ENCODE measurements at regions not wholly inside any gene's neighbourhood (a gene's known extent, or its start where the extent isn't known, plus 50 kb on each side); places are given as distances from the start of the nearest gene placed in this dataset.

DNA sequence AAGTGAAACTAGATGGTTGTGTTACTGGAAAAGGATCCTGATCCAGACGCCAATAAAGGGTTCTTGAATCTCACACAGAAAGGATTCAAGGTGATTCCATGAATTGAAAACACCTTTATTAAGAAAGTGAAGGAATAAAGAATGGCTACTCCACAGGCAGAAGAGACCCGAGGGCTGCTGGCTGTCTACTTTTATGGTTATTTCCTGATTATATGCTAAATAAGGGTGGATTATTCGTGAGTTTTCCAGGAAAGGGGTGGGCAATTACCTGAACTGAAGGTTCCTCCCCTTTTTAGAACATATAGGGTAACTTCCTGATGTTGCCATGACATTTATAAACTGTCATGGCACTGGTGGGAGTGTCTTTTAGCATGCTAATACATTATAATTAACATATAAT is 50.9 kb upstream of the WARS2 start:
- no CpG with 5 or more reads among the region's 3 CpGs for whole genome bisulfite sequencing (ENCODE audit: insufficient coverage)
- peaks cover 3 to 23% (median 17%) of the 10 kb centered on the region in 3 donors for H3K9me3 Mint-ChIP-seq
- Histone ChIP-seq H3K9me3 (no peaks in the 10 kb centered on the region), H3K4me3 (ENCODE audit: control insufficient read depth in 1 of 2, extremely low read depth in 1 of 2, low read length in 1 of 2) (no peak overlapping the region), H3K27ac (ENCODE audit: low read length) (no peak overlapping the region), H3K36me3 (ENCODE audit: control insufficient read depth in 2 of 2, extremely low read depth in 1 of 2, insufficient read depth in 1 of 2, low read length in 1 of 2) (no peaks in the 10 kb centered on the region), H3K27me3 (replicated peaks in 1 of 2; ENCODE audit: control insufficient read depth in 2 of 2, extremely low read depth in 1 of 2, insufficient read depth in 2 of 2, low read length in 1 of 2) (no peaks in the 10 kb centered on the region), H3K4me1 (ENCODE audit: control insufficient read depth in 1 of 2, extremely low read depth in 1 of 2, insufficient read depth in 2 of 2, low read length in 2 of 2) (no peaks in the 10 kb centered on the region)
- ChIA-PET CTCF (no interaction called here), POLR2A (no interaction called here)
- H3K4me1 Mint-ChIP-seq: no peaks in the 10 kb centered on the region
- DNase-seq (no peak), ATAC-seq (replicated peaks in 1 of 4) (no peak)
- H3K27ac Mint-ChIP-seq: no peak overlapping the region
- no peaks in the 10 kb centered on the region for H3K27me3 Mint-ChIP-seq
- H3K4me3 Mint-ChIP-seq: no peak overlapping the region
- H3K36me3 Mint-ChIP-seq: peaks cover 63% of the 10 kb centered on the region

DNA sequence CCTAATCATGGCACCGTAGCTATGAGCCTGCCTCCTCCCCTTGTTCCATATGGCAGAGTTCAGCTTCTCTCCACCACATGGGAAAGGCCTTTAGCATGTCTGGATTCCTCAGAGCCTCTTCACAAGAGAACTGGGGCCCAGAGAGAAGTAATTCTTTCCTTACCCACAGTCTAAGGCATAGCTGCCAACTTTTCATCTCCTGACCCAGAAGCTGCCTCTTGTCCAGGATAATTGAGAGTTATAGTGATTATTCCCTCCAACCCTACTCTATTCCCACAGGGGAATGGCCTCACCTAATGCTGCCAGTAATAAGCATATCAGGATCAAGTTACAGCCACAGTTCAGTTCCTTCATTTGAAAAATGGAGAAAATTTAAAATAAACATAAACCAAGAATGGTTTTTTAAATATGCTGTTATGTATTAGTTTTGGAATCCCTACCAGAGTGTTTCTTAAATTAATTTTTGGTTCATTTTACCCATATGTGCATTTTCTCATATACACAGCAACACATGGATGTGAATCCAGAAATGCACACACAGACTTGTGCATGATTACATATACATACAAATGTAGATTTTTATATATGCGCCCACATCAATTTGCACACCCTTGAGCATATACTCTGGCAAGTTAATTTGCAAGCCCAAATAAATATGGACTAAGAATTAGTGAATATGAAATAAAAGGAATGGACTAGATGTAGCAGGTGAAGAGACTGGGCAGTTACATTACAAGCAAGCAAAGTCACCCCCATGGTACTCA is 63.9 kb upstream of the WARS2 start:
- H3K36me3 ChIP-seq (ENCODE audit: control insufficient read depth in 2 of 2, extremely low read depth in 1 of 2, insufficient read depth in 1 of 2, low read length in 1 of 2): no peaks in the 10 kb centered on the region
- H3K4me3 ChIP-seq (ENCODE audit: control insufficient read depth in 1 of 2, extremely low read depth in 1 of 2, low read length in 1 of 2): no peak overlapping the region
- no peak overlapping the region for H3K27ac Mint-ChIP-seq
- H3K4me1 ChIP-seq (ENCODE audit: control insufficient read depth in 1 of 2, extremely low read depth in 1 of 2, insufficient read depth in 2 of 2, low read length in 2 of 2): no peaks in the 10 kb centered on the region
- H3K9me3 ChIP-seq: no peaks in the 10 kb centered on the region
- CTCF ChIA-PET: no interaction called here
- ATAC-seq (replicated peaks in 1 of 4) (no peak), DNase-seq (no peak)
- peaks cover 0 to 10% (median 6%) of the 10 kb centered on the region in 3 donors for H3K9me3 Mint-ChIP-seq
- WGBS (ENCODE audit: insufficient coverage): no CpG with 5 or more reads among the region's 2 CpGs
- H3K4me1 Mint-ChIP-seq: no peaks in the 10 kb centered on the region
- peaks cover 31% of the 10 kb centered on the region for H3K36me3 Mint-ChIP-seq
- H3K27ac ChIP-seq (ENCODE audit: low read length): no peak overlapping the region
- no peaks in the 10 kb centered on the region for H3K27me3 Mint-ChIP-seq
- no peak overlapping the region for H3K4me3 Mint-ChIP-seq
- H3K27me3 ChIP-seq (replicated peaks in 1 of 2; ENCODE audit: control insufficient read depth in 2 of 2, extremely low read depth in 1 of 2, insufficient read depth in 2 of 2, low read length in 1 of 2): no peaks in the 10 kb centered on the region
- POLR2A ChIA-PET: no interaction called here

- ChIA-PET POLR2A (no interaction called here), CTCF (no interaction called here)
- DNase-seq (no peak), ATAC-seq (replicated peaks in 1 of 4) (no peak)
- H3K4me1 ChIP-seq (ENCODE audit: control insufficient read depth in 1 of 2, extremely low read depth in 1 of 2, insufficient read depth in 2 of 2, low read length in 2 of 2): no peaks in the 10 kb centered on the region
- H3K36me3 ChIP-seq (ENCODE audit: control insufficient read depth in 2 of 2, extremely low read depth in 1 of 2, insufficient read depth in 1 of 2, low read length in 1 of 2): no peaks in the 10 kb centered on the region
- H3K36me3 Mint-ChIP-seq: peaks cover 31% of the 10 kb centered on the region
- no peaks in the 10 kb centered on the region for H3K27me3 Mint-ChIP-seq
- WGBS (ENCODE audit: insufficient coverage): no CpG with 5 or more reads among the region's 1 CpG
- no peak overlapping the region for H3K4me3 ChIP-seq (ENCODE audit: control insufficient read depth in 1 of 2, extremely low read depth in 1 of 2, low read length in 1 of 2)
- H3K27ac Mint-ChIP-seq: no peak overlapping the region
- H3K27ac ChIP-seq (ENCODE audit: low read length): no peak overlapping the region
- H3K9me3 ChIP-seq: no peaks in the 10 kb centered on the region
- no peaks in the 10 kb centered on the region for H3K4me1 Mint-ChIP-seq
- H3K27me3 ChIP-seq (replicated peaks in 1 of 2; ENCODE audit: control insufficient read depth in 2 of 2, extremely low read depth in 1 of 2, insufficient read depth in 2 of 2, low read length in 1 of 2): no peaks in the 10 kb centered on the region
- H3K9me3 Mint-ChIP-seq: peaks cover 0 to 5% (median 4%) of the 10 kb centered on the region in 3 donors
- H3K4me3 Mint-ChIP-seq: no peak overlapping the region
Measured at GRCh38 chr1:119204961-119205357, 64.5 kb upstream of the WARS2 start.

DNA sequence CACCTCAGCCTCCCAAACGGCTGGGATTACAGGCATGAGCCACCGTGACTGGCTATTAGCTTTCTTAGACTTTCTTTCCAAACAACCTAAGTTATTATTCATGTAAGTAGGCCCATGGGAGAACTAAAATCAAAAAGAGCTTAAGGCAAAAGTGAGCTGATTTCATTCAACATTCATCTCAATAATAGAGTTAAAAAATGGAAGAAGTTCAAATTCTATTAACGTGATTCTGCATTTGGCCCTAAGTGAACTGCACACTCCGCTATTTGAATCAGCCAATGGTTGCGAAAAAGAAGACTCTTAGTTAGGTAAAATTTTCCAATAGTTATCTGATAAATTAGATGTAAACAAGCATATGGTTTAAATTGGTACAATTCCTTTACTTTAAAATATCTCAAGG is 68.6 kb upstream of the WARS2 start:
- Mint-ChIP-seq H3K27me3 (no peaks in the 10 kb centered on the region), H3K27ac (no peak overlapping the region), H3K36me3 (peaks cover 40% of the 10 kb centered on the region), H3K4me3 (no peak overlapping the region), H3K9me3 (peaks cover 0 to 4% (median 3%) of the 10 kb centered on the region in 3 donors), H3K4me1 (no peaks in the 10 kb centered on the region)
- ChIA-PET CTCF (no interaction called here), POLR2A (no interaction called here)
- Histone ChIP-seq H3K36me3 (ENCODE audit: control insufficient read depth in 2 of 2, extremely low read depth in 1 of 2, insufficient read depth in 1 of 2, low read length in 1 of 2) (no peaks in the 10 kb centered on the region), H3K4me1 (ENCODE audit: control insufficient read depth in 1 of 2, extremely low read depth in 1 of 2, insufficient read depth in 2 of 2, low read length in 2 of 2) (no peaks in the 10 kb centered on the region), H3K4me3 (ENCODE audit: control insufficient read depth in 1 of 2, extremely low read depth in 1 of 2, low read length in 1 of 2) (no peak overlapping the region), H3K27ac (ENCODE audit: low read length) (no peak overlapping the region), H3K27me3 (replicated peaks in 1 of 2; ENCODE audit: control insufficient read depth in 2 of 2, extremely low read depth in 1 of 2, insufficient read depth in 2 of 2, low read length in 1 of 2) (no peaks in the 10 kb centered on the region), H3K9me3 (no peaks in the 10 kb centered on the region)
- no CpG with 5 or more reads among the region's 5 CpGs for WGBS (ENCODE audit: insufficient coverage)
- ATAC-seq (replicated peaks in 1 of 4): no peak
- no peak for DNase-seq

DNA sequence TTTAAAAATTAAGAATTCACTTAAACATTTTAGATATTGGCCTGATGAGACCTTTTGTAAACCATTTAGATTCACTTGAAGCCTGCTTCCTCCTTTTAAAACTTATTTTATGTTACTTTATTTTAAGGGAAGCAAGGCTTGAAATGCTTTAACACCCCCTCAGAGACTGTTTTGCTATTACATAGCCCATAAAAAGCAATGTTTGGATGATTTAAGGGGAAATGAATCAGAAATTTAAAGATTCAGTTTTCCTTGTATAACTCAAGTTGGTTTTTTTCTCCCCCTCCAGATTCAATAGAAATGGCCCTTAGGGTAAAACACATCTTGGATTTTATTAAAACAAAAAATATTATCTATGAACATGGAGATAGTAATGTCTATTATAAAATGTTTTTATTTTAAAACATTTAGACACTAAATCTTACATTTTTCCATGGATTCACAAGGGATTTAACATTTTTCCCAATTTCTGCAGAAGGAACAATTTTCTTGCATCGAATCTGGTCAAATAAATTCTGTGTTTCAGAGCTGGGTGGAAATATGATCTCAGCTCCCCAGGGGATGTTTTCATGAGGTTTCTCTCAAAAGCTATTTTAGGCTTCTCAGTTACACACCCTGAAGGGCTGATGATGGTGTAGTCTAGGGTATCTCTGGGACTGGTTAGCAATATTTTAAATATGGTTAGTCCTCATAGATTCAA is 69.3 kb upstream of the WARS2 start:
- WGBS (ENCODE audit: insufficient coverage): no CpG with 5 or more reads among the region's 1 CpG
- CTCF ChIA-PET: no interaction called here

DNA sequence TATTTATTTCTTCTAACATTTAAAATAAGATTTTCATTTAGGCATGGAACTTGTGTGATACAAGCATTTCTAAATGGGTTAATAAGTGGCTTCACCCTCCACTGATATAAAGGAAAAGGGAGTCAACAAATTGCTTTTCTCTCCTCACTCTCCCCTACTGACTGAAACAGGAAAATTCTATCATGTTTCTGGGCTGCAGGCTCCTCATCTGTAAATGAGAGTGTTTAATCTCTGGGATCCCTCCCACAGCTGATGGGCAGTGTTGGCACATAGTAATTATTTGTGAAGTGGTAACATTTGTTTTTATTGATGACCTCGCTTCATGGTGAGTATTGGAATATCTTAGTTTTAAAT is 69.8 kb upstream of the WARS2 start:
- Histone ChIP-seq H3K4me3 (ENCODE audit: control insufficient read depth in 1 of 2, extremely low read depth in 1 of 2, low read length in 1 of 2) (no peak overlapping the region), H3K27me3 (replicated peaks in 1 of 2; ENCODE audit: control insufficient read depth in 2 of 2, extremely low read depth in 1 of 2, insufficient read depth in 2 of 2, low read length in 1 of 2) (no peaks in the 10 kb centered on the region), H3K4me1 (ENCODE audit: control insufficient read depth in 1 of 2, extremely low read depth in 1 of 2, insufficient read depth in 2 of 2, low read length in 2 of 2) (no peaks in the 10 kb centered on the region), H3K27ac (ENCODE audit: low read length) (no peak overlapping the region), H3K9me3 (no peaks in the 10 kb centered on the region), H3K36me3 (ENCODE audit: control insufficient read depth in 2 of 2, extremely low read depth in 1 of 2, insufficient read depth in 1 of 2, low read length in 1 of 2) (no peaks in the 10 kb centered on the region)
- ATAC-seq (replicated peaks in 1 of 4): no peak
- H3K4me1 Mint-ChIP-seq: no peaks in the 10 kb centered on the region
- H3K9me3 Mint-ChIP-seq: peaks cover 0 to 4% (median 3%) of the 10 kb centered on the region in 3 donors
- H3K27me3 Mint-ChIP-seq: no peaks in the 10 kb centered on the region
- no peak overlapping the region for H3K27ac Mint-ChIP-seq
- H3K4me3 Mint-ChIP-seq: no peak overlapping the region
- DNase-seq: no peak
- CTCF ChIA-PET: no interaction called here
- WGBS (ENCODE audit: insufficient coverage): no CpG with 5 or more reads among the region's 1 CpG
- POLR2A ChIA-PET: no interaction called here
- H3K36me3 Mint-ChIP-seq: peaks cover 43% of the 10 kb centered on the region

More for the DNA sequence above, 69.3 kb upstream of the WARS2 start:
- Mint-ChIP-seq H3K27ac (no peak overlapping the region), H3K9me3 (peaks cover 0 to 4% (median 3%) of the 10 kb centered on the region in 3 donors), H3K27me3 (no peaks in the 10 kb centered on the region), H3K36me3 (peaks cover 43% of the 10 kb centered on the region), H3K4me1 (no peaks in the 10 kb centered on the region), H3K4me3 (no peak overlapping the region)
- ATAC-seq (replicated peaks in 1 of 4): no peak
- H3K27me3 ChIP-seq (replicated peaks in 1 of 2; ENCODE audit: control insufficient read depth in 2 of 2, extremely low read depth in 1 of 2, insufficient read depth in 2 of 2, low read length in 1 of 2): no peaks in the 10 kb centered on the region
- no peaks in the 10 kb centered on the region for H3K4me1 ChIP-seq (ENCODE audit: control insufficient read depth in 1 of 2, extremely low read depth in 1 of 2, insufficient read depth in 2 of 2, low read length in 2 of 2)
- no peaks in the 10 kb centered on the region for H3K9me3 ChIP-seq
- no peak overlapping the region for H3K4me3 ChIP-seq (ENCODE audit: control insufficient read depth in 1 of 2, extremely low read depth in 1 of 2, low read length in 1 of 2)
- no peak for DNase-seq
- H3K27ac ChIP-seq (ENCODE audit: low read length): no peak overlapping the region
- POLR2A ChIA-PET: no interaction called here
- H3K36me3 ChIP-seq (ENCODE audit: control insufficient read depth in 2 of 2, extremely low read depth in 1 of 2, insufficient read depth in 1 of 2, low read length in 1 of 2): no peaks in the 10 kb centered on the region

Data from T-cell (primary cell).